Mucosa of descending colon (tissue), 3 donors: ENCODE measurements at regions not wholly inside any gene's neighbourhood (a gene's known extent, or its start where the extent isn't known, plus 50 kb on each side); places are given as distances from the start of the nearest gene placed in this dataset.

ENCODE experiments used
- ATAC-seq: fragments of 200-7000 bp; cut with Tn5 transposase; one replicate; pipeline ENCODE4 v1.9.1; 2020; ENCODE audit warnings: mild to moderate bottlenecking, moderate library complexity
- DNase-seq, 3 donors: peaks; one replicate each; pipeline ENCODE4 v3.0.0-alpha.2; 2020
- H3K36me3 ChIP-seq: fragments of 200-600 bp; one replicate; pipeline ENCODE4 v1.8.0; 2021; ENCODE audit warnings: low read depth, mild to moderate bottlenecking
- H3K4me1 ChIP-seq: fragments of 200-600 bp; one replicate; pipeline ENCODE4 v1.8.0; 2021; ENCODE audit warnings: low read depth, mild to moderate bottlenecking
- H3K4me3 ChIP-seq: fragments of 200-600 bp; one replicate; pipeline ENCODE4 v1.8.0; 2021; ENCODE audit warnings: mild to moderate bottlenecking
- H3K9me3 ChIP-seq: fragments of 200-600 bp; one replicate; pipeline ENCODE4 v1.8.0; 2021; ENCODE audit warnings: mild to moderate bottlenecking
- CTCF ChIP-seq: fragments of 200-600 bp; IDR thresholded peaks from one replicate; pipeline ENCODE4 v1.8.0; 2022; ENCODE audit warnings: antibody characterized with exemption, mild to moderate bottlenecking
- intact Hi-C, 2 donors: fragments of 100-400 bp; cut with DNase I in 1 of 2; cut with micrococcal nuclease in 1 of 2; formaldehyde crosslinking; loops; one replicate each; pipeline versions ENCODE4 v1.11.0 to v1.11.1; 2022; cut with DNase I, micrococcal nuclease
- donor health status: DM: no; HTN: no; CAD: no; lungs with moderate emphysema.
- donor health status: DM: no; HTN: no; CAD: no.
- donor health status: DM: no; HTN: yes; CAD: no.

GRCh38 chr2:118689033-118689432 lies 158.4 kb downstream of the EN1 start:
- ATAC-seq (no peak), DNase-seq (no peak)
- H3K4me3 ChIP-seq: no peak overlapping the region
- no peak for TF ChIP-seq CTCF
- intact Hi-C loops: no loop called here
- H3K36me3 ChIP-seq: no peaks in the 10 kb centered on the region
- H3K9me3 ChIP-seq: no peaks in the 10 kb centered on the region
- no peaks in the 10 kb centered on the region for H3K4me1 ChIP-seq

- Histone ChIP-seq H3K9me3 (no peaks in the 10 kb centered on the region), H3K4me3 (no peak overlapping the region), H3K36me3 (no peaks in the 10 kb centered on the region), H3K4me1 (no peaks in the 10 kb centered on the region)
- no peak for TF ChIP-seq CTCF
- no peak for DNase-seq
- intact Hi-C loops: no loop called here
- ATAC-seq: no peak
Observed at GRCh38 chr2:118687698-118688097, 159.8 kb downstream of the EN1 start.

- no peaks in the 10 kb centered on the region for H3K36me3 ChIP-seq
- DNase-seq (no peak), ATAC-seq (no peak)
- H3K4me3 ChIP-seq: no peak overlapping the region
- TF ChIP-seq CTCF: no peak
- H3K4me1 ChIP-seq: no peaks in the 10 kb centered on the region
- no peaks in the 10 kb centered on the region for H3K9me3 ChIP-seq
- intact Hi-C loops: no loop called here
Observed at GRCh38 chr2:118687192-118687591, 160.3 kb downstream of the EN1 start.

GRCh38 chr2:118686346-118686745 lies 161.1 kb downstream of the EN1 start:
- no peak for TF ChIP-seq CTCF

GRCh38 chr2:118683460-118683859 lies 164.0 kb downstream of the EN1 start:
- H3K9me3 ChIP-seq: no peaks in the 10 kb centered on the region
- intact Hi-C loops: no loop called here
- no peak for ATAC-seq

More at GRCh38 chr2:118686346-118686745, 161.1 kb downstream of the EN1 start:
- DNase-seq: no peak
- ATAC-seq: no peak
- Histone ChIP-seq H3K4me3 (no peak overlapping the region), H3K4me1 (no peaks in the 10 kb centered on the region), H3K9me3 (no peaks in the 10 kb centered on the region), H3K36me3 (no peaks in the 10 kb centered on the region)
- intact Hi-C loops: no loop called here

More at GRCh38 chr2:118683460-118683859, 164.0 kb downstream of the EN1 start:
- Histone ChIP-seq H3K36me3 (no peaks in the 10 kb centered on the region), H3K4me1 (no peaks in the 10 kb centered on the region), H3K4me3 (no peak overlapping the region)
- no peak for DNase-seq
- TF ChIP-seq CTCF: no peak
